Coronary artery (tissue), 2 donors: ENCODE measurements at regions not wholly inside any gene's neighbourhood (a gene's known extent, or its start where the extent isn't known, plus 50 kb on each side); places are given as distances from the start of the nearest gene placed in this dataset.

Source experiments
- DNase-seq: peaks from one replicate; pipeline ENCODE4 v3.0.0-alpha.2; 2017; ENCODE audit warnings: low spot score
- H3K27ac ChIP-seq, 2 donors: fragments of 200-600 bp; sonication (generic); one replicate each; pipeline ENCODE4 v1.5.1; 2016 to 2019
- H3K4me3 ChIP-seq: fragments of 200-600 bp; sonication (generic); 2 replicates; pipeline ENCODE4 v1.5.1; 2016; ENCODE audit warnings: mild to moderate bottlenecking, moderate library complexity
- CTCF ChIP-seq: fragments of 200-600 bp; sonication (generic); IDR thresholded peaks from one replicate; pipeline ENCODE4 v1.5.1; 2019; ENCODE audit warnings: antibody characterized with exemption

- TF ChIP-seq CTCF = no peak
- Histone ChIP-seq H3K4me3 (no peak overlapping the region), H3K27ac (no peak overlapping the region)
- no peak for DNase-seq
Measured at GRCh38 chr10:44164251-44164956, 220.5 kb downstream of the CXCL12 start.

- no peak for DNase-seq
- Histone ChIP-seq H3K4me3 (no peak overlapping the region), H3K27ac (no peak overlapping the region)
- TF ChIP-seq CTCF = no peak
Measured at GRCh38 chr10:44161184-44161583, 223.7 kb downstream of the CXCL12 start.

GRCh38 chr10:44157574-44157973 lies 227.3 kb downstream of the CXCL12 start:
- TF ChIP-seq CTCF = no peak
- Histone ChIP-seq H3K27ac (no peak overlapping the region), H3K4me3 (no peak overlapping the region)
- DNase-seq = no peak

GRCh38 chr10:44154956-44155355 lies 229.9 kb downstream of the CXCL12 start:
- DNase-seq = no peak
- TF ChIP-seq CTCF = no peak
- Histone ChIP-seq H3K27ac (no peak overlapping the region), H3K4me3 (no peak overlapping the region)

GRCh38 chr10:44153918-44154670 lies 230.8 kb downstream of the CXCL12 start:
- no peak overlapping the region for H3K4me3 ChIP-seq
- no peak for TF ChIP-seq CTCF
- no peak overlapping the region for H3K27ac ChIP-seq
- no peak for DNase-seq

GRCh38 chr10:44143556-44143955 lies 241.3 kb downstream of the CXCL12 start:
- TF ChIP-seq CTCF = no peak
- no peak overlapping the region for H3K4me3 ChIP-seq
- DNase-seq = no peak

More at GRCh38 chr10:44143556-44143955, 241.3 kb downstream of the CXCL12 start:
- H3K27ac ChIP-seq = no peak overlapping the region
